ENCODE measurements at regions not wholly inside any gene's neighbourhood (a gene's known extent, or its start where the extent isn't known, plus 50 kb on each side); places are given as distances from the start of the nearest gene placed in this dataset.

DNA sequence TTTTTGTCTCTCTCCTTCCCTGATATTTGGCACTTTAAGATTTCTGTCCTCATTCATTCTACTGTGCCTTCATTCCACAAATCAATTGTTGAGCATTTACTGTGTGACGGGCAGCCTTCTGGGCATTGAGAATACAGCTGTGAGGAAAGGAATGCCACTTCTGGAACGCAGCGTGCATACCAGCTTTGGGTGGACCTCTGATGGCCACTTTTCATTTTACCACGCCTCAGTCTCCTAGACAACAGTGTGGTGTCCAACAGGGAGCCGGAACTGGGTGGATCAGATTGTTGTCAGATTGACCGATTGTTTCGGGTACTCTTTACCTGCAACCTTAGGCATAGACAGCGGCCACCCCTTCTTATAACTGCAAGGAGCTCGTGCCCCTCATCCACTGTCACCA lies 222.7 kb upstream of the DPP6 start (continued):
- TF ChIP-seq ZNF142 (CRISPR knock-in tag; IDR thresholded peaks at IDR 0.05) (no peak), E2F2 (CRISPR knock-in tag; IDR thresholded peaks at IDR 0.05; ENCODE audit: borderline replicate concordance) (no peak), HMGXB4 (CRISPR knock-in tag; IDR thresholded peaks at IDR 0.05; ENCODE audit: borderline replicate concordance in 1 of 2, low read depth in 1 of 2) (no peak), NR2F6 (IDR thresholded peaks at IDR 0.05) (no peak), NR2F6 (CRISPR knock-in tag; IDR thresholded peaks at IDR 0.05) (no peak), ZNF329 (CRISPR knock-in tag; IDR thresholded peaks at IDR 0.05; ENCODE audit: low read depth) (no peak), MLXIP (CRISPR knock-in tag; IDR thresholded peaks at IDR 0.05; ENCODE audit: borderline replicate concordance) (no peak), ZNF34 (CRISPR knock-in tag; IDR thresholded peaks at IDR 0.05; ENCODE audit: borderline replicate concordance) (no peak)
- TF ChIP-seq, protein P1, sequence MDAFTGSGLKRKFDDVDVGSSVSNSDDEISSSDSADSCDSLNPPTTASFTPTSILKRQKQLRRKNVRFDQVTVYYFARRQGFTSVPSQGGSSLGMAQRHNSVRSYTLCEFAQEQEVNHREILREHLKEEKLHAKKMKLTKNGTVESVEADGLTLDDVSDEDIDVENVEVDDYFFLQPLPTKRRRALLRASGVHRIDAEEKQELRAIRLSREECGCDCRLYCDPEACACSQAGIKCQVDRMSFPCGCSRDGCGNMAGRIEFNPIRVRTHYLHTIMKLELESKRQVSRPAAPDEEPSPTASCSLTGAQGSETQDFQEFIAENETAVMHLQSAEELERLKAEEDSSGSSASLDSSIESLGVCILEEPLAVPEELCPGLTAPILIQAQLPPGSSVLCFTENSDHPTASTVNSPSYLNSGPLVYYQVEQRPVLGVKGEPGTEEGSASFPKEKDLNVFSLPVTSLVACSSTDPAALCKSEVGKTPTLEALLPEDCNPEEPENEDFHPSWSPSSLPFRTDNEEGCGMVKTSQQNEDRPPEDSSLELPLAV (CRISPR knock-in tag; conservative IDR thresholded peaks at IDR 0.05; ENCODE audit: low read depth): no peak
